ENCODE measurements at regions not wholly inside any gene's neighbourhood (a gene's known extent, or its start where the extent isn't known, plus 50 kb on each side); places are given as distances from the start of the nearest gene placed in this dataset.
"Not testable (repeated sequence)": the region's sequence is repeated elsewhere in the genome, so short reads cannot be mapped to it uniquely, and the experiment has no call there.

DNA sequence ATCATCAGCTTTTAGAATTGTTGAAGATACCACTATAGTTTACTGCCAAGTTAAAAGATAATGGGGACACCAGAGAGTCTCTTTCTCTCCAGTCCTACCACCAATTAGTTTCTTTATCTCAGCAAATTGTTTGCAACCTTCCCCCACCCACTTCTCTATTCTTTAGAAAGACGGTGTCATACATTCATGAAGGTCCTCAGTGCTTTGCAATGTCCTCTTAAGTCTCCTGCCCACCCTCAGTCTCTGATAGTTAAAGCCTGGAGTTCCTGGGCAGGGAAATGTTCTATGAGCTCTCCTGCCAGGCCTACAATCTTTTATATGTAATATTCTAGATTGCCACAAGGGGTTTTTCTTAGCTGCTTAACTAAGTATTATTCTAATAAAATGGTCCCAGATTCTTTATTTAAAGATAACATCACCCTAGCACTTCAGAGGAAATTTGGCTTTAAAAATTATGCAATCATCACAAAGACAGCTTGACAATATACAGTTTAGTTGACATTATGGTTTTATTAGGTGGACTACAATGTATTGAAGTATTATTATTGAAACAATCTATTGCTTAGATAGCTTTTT, 509.2 kb downstream of the CSNK1G3 start:
- no peak for DNase-seq (ENCODE audit: low spot score)

- not testable (repeated sequence) for DNase-seq (ENCODE audit: low spot score)
Measured at GRCh38 chr5:124017321-124017720, 505.3 kb downstream of the CSNK1G3 start.

DNA sequence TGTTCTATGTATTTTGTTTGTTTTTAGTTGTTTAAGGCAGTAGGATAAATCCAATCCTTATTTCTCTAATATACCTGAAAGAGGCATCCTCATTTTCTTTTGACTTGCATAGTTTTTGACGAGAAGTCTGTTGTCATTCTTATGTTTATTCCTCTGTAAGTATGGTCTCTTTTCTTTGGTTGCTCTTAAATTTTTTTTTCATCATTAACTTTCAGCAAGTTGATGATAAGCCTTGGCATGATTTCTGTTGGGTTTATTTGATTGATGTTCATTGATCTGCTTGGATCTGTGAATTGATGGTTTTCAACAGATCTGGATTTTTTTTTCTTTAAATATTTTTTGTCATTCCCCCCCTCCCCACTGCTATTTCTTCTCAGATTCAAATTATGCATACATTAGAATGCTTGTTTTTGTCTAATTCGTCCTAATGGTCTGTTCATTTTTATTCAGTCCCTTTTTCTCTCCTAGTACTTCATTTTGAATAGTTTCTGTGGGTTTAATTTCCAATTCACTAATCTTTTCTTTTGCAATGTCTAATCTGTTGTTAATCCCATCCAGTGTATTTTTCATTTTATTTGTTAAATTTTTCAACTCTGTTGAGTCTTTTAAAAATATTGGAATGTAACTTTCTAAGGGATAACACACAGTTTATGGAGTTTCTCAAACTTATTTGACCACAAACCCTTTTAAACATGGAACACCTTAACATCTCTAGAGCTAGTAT, 495.9 kb downstream of the CSNK1G3 start:
- DNase-seq (ENCODE audit: low spot score) = no peak

DNA sequence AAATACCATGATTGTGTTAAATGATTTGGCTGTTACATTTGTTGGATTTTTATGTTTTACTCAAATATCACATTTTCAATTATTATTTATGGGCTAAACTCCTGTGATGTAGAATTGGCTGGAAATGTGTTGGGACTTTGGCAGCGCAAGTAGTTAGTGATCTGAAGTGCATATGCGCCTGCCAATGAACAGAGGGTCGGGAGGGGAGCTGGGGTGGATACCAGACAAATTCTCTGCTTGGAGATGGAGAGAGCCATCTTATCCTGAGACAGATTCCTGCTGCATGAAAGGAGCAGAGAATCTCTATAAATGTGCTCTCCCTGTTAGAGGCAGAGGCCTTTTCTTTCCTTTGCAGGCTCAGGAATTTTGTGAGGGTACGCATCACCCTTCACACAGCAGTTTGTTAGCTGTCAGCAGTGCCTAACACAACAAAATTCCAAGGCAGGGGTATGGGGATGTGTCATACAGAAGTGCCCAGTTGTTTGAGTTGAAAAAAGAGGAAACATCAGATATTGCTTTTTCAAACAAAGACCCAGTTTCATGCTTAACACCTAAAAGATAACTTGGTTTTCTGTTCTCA, 489.1 kb downstream of the CSNK1G3 start:
- no peak for DNase-seq (ENCODE audit: low spot score)

GRCh38 chr5:124000538-124000937, 488.6 kb downstream of the CSNK1G3 start:
- DNase-seq (ENCODE audit: low spot score) = no peak

GRCh38 chr5:123997462-123998215, 485.7 kb downstream of the CSNK1G3 start:
- no peak for DNase-seq (ENCODE audit: low spot score)

GRCh38 chr5:123997064-123997461, 485.1 kb downstream of the CSNK1G3 start:
- DNase-seq (ENCODE audit: low spot score) = no peak

GRCh38 chr5:123992641-123993040, 480.7 kb downstream of the CSNK1G3 start:
- no peak for DNase-seq (ENCODE audit: low spot score)

DNA sequence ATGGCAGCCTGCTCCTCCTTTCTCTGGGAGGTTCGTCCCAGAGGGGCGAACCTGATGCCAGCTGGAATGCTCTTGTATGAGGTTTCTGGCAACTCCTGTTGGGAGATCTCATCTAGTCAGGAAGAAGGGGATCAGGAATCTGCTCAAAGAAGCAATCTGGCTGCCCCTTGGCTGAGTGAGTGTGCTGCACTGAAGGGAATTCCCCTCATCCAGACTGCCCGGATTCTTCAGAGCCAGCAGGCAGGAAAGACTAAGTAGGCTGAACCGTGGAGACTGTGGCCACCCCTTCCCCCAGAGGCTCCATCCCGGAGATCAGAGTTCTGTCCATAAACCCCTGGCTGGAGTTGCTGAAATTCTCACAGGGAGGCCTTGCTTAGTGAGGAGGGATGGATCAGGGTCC, 476.0 kb downstream of the CSNK1G3 start:
- no peak for DNase-seq (ENCODE audit: low spot score)

GRCh38 chr5:123976379-123977033, 464.5 kb downstream of the CSNK1G3 start:
- no peak for DNase-seq (ENCODE audit: low spot score)

GRCh38 chr5:123975521-123975920, 463.5 kb downstream of the CSNK1G3 start:
- not testable (repeated sequence) for DNase-seq (ENCODE audit: low spot score)

DNA sequence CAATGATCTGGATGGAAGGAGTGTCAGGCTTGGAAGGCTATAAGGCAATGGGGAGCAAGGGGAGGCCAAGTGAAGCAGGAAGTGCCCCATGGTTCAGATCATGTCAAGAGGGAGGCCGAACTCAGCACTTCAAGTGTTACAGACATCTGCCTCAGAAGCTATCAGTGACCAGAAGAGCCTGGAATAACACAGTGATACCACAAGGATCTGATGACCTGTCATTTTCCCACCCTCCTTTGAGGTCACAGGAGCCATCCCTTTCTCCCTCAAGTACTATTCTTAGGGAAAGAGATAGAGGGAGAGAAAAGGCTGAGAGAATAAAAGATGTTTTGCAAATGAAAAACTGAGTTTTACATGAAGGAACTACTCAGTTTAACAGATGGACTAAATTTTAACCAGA, 454.8 kb downstream of the CSNK1G3 start:
- DNase-seq (ENCODE audit: low spot score) = no peak

DNA sequence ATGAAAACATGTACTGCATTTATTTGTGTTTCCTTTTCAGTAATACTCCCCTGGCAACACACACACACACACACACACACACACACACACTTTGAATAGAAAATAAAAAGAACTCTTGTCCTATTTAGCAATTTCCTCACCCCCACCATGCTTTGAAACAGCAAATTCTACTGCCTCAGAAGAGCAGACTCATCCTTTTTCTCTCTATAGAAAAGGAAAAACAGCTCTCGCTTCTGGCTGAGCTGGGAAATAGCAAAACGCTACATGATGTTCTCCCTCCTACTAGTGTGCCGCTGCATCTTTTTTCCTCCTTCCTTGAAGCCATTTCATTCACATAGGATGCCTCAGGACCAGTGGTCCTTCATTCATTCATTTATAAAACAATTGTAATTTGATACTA, 453.6 kb downstream of the CSNK1G3 start:
- DNase-seq (ENCODE audit: low spot score) = no peak

GRCh38 chr5:123964884-123965283, 452.9 kb downstream of the CSNK1G3 start:
- DNase-seq (ENCODE audit: low spot score) = no peak

- no peak for DNase-seq (ENCODE audit: low spot score)
Measured at GRCh38 chr5:123960526-123960925, 448.5 kb downstream of the CSNK1G3 start.

DNA sequence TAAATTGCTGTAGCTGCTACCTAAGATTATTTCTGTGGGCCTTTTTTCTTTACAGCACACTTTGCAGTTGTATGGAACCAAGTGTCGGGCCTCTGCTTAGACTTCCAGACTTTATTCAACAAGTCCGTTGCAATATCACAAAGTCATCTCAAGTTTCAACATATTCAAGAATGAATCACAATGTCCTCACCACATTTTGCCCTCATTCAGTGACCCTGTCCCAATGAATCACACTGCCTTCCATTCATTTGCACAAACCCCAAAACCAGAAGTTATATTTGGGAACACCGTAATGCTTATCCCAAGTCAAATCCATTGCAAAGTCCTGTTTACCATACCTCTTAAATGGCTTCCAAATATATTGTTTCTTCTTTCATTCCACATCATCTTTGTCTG, 439.6 kb downstream of the CSNK1G3 start:
- DNase-seq (ENCODE audit: low spot score) = no peak

GRCh38 chr5:123950701-123951581, 439.0 kb downstream of the CSNK1G3 start:
- DNase-seq (ENCODE audit: low spot score) = no peak

DNA sequence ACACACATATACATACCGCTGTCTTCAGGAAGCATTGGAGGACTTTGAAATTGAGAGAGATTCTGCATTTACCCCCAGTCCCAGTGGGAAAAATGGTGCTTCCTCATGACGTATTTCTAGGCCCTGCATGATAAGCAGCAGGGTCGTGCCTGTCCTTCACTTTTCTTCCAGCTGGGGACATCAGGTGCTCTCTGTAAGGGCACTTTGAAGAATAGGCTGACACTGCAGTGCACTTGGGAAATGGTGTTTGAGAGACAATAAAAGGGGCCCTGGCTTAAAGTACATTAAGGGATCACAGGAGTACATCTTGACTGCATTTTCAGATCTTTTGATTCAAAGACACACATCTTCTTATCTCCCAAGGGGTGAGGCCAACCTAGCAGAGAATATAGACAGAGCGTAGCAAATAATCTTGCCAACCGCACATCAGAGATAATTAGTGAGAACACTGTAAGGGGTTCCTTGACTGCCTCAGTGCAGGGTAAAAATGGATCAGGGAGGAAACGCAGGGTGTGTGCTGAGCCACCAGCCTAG, 437.9 kb downstream of the CSNK1G3 start:
- no peak for DNase-seq (ENCODE audit: low spot score)

GRCh38 chr5:123949043-123949804, 437.2 kb downstream of the CSNK1G3 start:
- DNase-seq (ENCODE audit: low spot score) = no peak

DNA sequence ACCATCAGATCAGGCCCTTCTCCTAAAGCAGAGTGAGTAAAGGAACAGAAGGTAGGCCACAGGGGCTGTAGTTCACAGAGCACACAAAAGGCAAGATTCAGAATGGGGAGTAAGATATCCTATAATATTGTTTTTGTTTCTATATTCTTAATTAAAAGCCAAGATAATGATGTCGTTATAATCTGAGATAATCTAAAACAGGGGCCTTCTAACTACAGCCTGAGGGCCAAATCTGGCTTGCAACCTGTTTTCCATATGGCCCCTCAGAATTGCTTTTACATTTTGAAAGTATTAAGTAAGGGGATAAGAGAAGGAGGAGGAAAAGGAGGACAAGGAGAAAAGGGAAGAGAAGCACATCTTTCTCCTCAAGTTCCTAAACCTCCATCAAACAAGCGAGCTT, 435.8 kb downstream of the CSNK1G3 start:
- DNase-seq (ENCODE audit: low spot score) = no peak
